UCSD-AML1 (cell line): ENCODE measurements at regions not wholly inside any gene's neighbourhood (a gene's known extent, or its start where the extent isn't known, plus 50 kb on each side); places are given as distances from the start of the nearest gene placed in this dataset.

Experiments
- DNase-seq: peaks from one replicate; lab custom pipeline; 2025; ENCODE audit not compliant: unreplicated experiment; lab: John Stamatoyannopoulos, UW

GRCh38 chr19:28289295-28290063 lies 923.5 kb downstream of the UQCRFS1 start:
- DNase-seq: no peak

- no peak for DNase-seq
These were observed 924.2 kb downstream of the UQCRFS1 start for GRCh38 chr19:28288572-28289264.

- DNase-seq: no peak
These were observed 927.0 kb downstream of the UQCRFS1 start for GRCh38 chr19:28285917-28286316.

GRCh38 chr19:28285078-28285477 lies 927.9 kb downstream of the UQCRFS1 start:
- DNase-seq: no peak

GRCh38 chr19:28284389-28284788 lies 928.6 kb downstream of the UQCRFS1 start:
- DNase-seq: no peak

GRCh38 chr19:28283592-28283991 lies 929.4 kb downstream of the UQCRFS1 start:
- no peak for DNase-seq

- DNase-seq: no peak
These were observed 931.3 kb downstream of the UQCRFS1 start for GRCh38 chr19:28281676-28282075.

- DNase-seq: no peak
These were observed 948.4 kb downstream of the UQCRFS1 start for GRCh38 chr19:28264556-28264955.

GRCh38 chr19:28258829-28259228 lies 954.1 kb downstream of the UQCRFS1 start:
- DNase-seq: no peak

- DNase-seq: no peak
These were observed 955.6 kb downstream of the UQCRFS1 start for GRCh38 chr19:28257396-28257795.

GRCh38 chr19:28247243-28247642 lies 965.7 kb downstream of the UQCRFS1 start:
- DNase-seq: no peak

- DNase-seq: no peak
These were observed 967.0 kb downstream of the UQCRFS1 start for GRCh38 chr19:28245937-28246336.

GRCh38 chr19:28244966-28245365 lies 968.0 kb downstream of the UQCRFS1 start:
- DNase-seq: no peak

- peak; percentile 15 for DNase-seq
These were observed 970.5 kb downstream of the UQCRFS1 start for GRCh38 chr19:28242317-28242927.

- peak; percentile 19 for DNase-seq
These were observed 973.7 kb downstream of the UQCRFS1 start for GRCh38 chr19:28239270-28239669.

GRCh38 chr19:28238270-28238820 lies 974.6 kb downstream of the UQCRFS1 start:
- no peak for DNase-seq

- DNase-seq: no peak
These were observed 977.3 kb downstream of the UQCRFS1 start for GRCh38 chr19:28235606-28236125.

GRCh38 chr19:28234637-28235036 lies 978.3 kb downstream of the UQCRFS1 start:
- DNase-seq: no peak

- DNase-seq: no peak
These were observed 984.1 kb downstream of the UQCRFS1 start for GRCh38 chr19:28228854-28229253.

GRCh38 chr19:28224441-28224840 lies 988.5 kb downstream of the UQCRFS1 start:
- no peak for DNase-seq

GRCh38 chr19:28221736-28222135 lies 991.2 kb downstream of the UQCRFS1 start:
- DNase-seq: no peak

GRCh38 chr19:28218728-28219127 lies 994.2 kb downstream of the UQCRFS1 start:
- DNase-seq: no peak
